HCT116 (cell line): ENCODE measurements at regions not wholly inside any gene's neighbourhood (a gene's known extent, or its start where the extent isn't known, plus 50 kb on each side); places are given as distances from the start of the nearest gene placed in this dataset.

Experiments used
- ELF1 ChIP-seq: IDR thresholded peaks from 2 replicates; pipeline ENCODE4 v1.6.1; 2012; ENCODE audit warnings: low read depth, borderline replicate concordance
- JUND ChIP-seq: IDR thresholded peaks from 2 replicates; pipeline ENCODE4 v1.6.1; 2012
- TF ChIP-seq, protein P1 (sequence below): IDR thresholded peaks from 2 replicates; pipeline ENCODE4 v1.6.1; 2011; ENCODE audit warnings: mild to moderate bottlenecking, low read length, moderate library complexity; ENCODE audit not compliant: insufficient replicate concordance; ENCODE audit errors: extremely low read depth
- TF ChIP-seq, protein P2 (sequence below), 3 experiments: fragments of 200-600 bp in 1 of 3; sonication (generic) in 1 of 3; IDR thresholded peaks in 2 of 3; conservative IDR thresholded peaks in 1 of 3; 2 replicates each; pipeline ENCODE4 v1.5.1; 2012 to 2017; ENCODE audit warnings: low read depth in 2 of 3, low read length in 2 of 3, antibody characterized with exemption in 1 of 3, borderline replicate concordance in 1 of 3, control low read depth in 1 of 3, mild to moderate bottlenecking in 1 of 3, mixed read lengths in 1 of 3, mixed run types in 1 of 3, moderate library complexity in 1 of 3; ENCODE audit not compliant: insufficient read depth in 1 of 3

DNA sequence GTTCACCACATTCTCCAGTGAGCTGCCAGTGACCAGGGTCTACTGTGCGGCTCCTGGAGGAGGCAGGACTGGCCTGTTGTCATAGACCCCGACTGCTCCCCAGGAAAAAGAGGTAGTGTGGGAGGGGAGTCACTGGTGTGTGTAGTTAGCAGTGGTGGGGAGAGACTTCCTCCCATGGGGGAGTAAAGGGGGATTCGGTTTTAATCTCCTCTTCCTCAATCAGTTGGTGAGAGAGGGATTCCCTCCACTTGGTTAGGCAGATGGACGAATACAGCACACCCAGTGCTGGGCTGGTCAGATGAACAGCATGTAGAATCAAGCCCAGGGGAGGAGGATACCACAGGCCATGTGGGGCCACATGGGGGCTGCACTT, 207.6 kb upstream of the S1PR3 start:
- TF ChIP-seq, protein P1, sequence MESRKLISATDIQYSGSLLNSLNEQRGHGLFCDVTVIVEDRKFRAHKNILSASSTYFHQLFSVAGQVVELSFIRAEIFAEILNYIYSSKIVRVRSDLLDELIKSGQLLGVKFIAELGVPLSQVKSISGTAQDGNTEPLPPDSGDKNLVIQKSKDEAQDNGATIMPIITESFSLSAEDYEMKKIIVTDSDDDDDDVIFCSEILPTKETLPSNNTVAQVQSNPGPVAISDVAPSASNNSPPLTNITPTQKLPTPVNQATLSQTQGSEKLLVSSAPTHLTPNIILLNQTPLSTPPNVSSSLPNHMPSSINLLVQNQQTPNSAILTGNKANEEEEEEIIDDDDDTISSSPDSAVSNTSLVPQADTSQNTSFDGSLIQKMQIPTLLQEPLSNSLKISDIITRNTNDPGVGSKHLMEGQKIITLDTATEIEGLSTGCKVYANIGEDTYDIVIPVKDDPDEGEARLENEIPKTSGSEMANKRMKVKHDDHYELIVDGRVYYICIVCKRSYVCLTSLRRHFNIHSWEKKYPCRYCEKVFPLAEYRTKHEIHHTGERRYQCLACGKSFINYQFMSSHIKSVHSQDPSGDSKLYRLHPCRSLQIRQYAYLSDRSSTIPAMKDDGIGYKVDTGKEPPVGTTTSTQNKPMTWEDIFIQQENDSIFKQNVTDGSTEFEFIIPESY = no peak
- TF ChIP-seq, protein P2, sequence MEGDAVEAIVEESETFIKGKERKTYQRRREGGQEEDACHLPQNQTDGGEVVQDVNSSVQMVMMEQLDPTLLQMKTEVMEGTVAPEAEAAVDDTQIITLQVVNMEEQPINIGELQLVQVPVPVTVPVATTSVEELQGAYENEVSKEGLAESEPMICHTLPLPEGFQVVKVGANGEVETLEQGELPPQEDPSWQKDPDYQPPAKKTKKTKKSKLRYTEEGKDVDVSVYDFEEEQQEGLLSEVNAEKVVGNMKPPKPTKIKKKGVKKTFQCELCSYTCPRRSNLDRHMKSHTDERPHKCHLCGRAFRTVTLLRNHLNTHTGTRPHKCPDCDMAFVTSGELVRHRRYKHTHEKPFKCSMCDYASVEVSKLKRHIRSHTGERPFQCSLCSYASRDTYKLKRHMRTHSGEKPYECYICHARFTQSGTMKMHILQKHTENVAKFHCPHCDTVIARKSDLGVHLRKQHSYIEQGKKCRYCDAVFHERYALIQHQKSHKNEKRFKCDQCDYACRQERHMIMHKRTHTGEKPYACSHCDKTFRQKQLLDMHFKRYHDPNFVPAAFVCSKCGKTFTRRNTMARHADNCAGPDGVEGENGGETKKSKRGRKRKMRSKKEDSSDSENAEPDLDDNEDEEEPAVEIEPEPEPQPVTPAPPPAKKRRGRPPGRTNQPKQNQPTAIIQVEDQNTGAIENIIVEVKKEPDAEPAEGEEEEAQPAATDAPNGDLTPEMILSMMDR (IDR thresholded peaks at IDR 0.05 in 2 of 3, conservative IDR thresholded peaks at IDR 0.05 in 1 of 3; ENCODE audit: borderline replicate concordance in 1 of 3, insufficient read depth in 1 of 3, low read depth in 2 of 3, low read length in 2 of 3) = no peak
- no peak for TF ChIP-seq JUND
- TF ChIP-seq ELF1 = no peak
